GM13976 (cell line): ENCODE measurements at regions not wholly inside any gene's neighbourhood (a gene's known extent, or its start where the extent isn't known, plus 50 kb on each side); places are given as distances from the start of the nearest gene placed in this dataset.

ENCODE experiments used
- DNase-seq: peaks from one replicate; pipeline ENCODE4 v3.0.0; 2012; ENCODE audit warnings: low spot score
- CTCF ChIP-seq: IDR thresholded peaks from 2 replicates; pipeline ENCODE4 v1.5.1; 2012; ENCODE audit warnings: borderline replicate concordance, mild to moderate bottlenecking; ENCODE audit not compliant: insufficient read depth; ENCODE audit errors: extremely low read depth, missing control alignments, control extremely low read depth
- in situ Hi-C: fragments of 300-500 bp; cut with MboI; formaldehyde crosslinking; loops from one replicate; pipeline ENCODE4 v1.12.0; 2022; ENCODE audit warnings: low sequenced_read_pairs, mixed read lengths, inconsistent platforms; ENCODE audit not compliant: unreplicated experiment

- in situ Hi-C loops = no loop called here
- no peak for TF ChIP-seq CTCF
- DNase-seq = no peak
These were observed 340.4 kb upstream of the OPRM1 start for GRCh38 chr6:153698637-153699036.

- in situ Hi-C loops = no loop called here
These were observed 341.0 kb upstream of the OPRM1 start for GRCh38 chr6:153698001-153698400.

GRCh38 chr6:153677522-153677921 is 361.5 kb upstream of the OPRM1 start:
- DNase-seq = no peak
- in situ Hi-C loops = no loop called here
- no peak for TF ChIP-seq CTCF

More at GRCh38 chr6:153698001-153698400, 341.0 kb upstream of the OPRM1 start:
- no peak for DNase-seq
- no peak for TF ChIP-seq CTCF

GRCh38 chr6:153673750-153674149 is 365.3 kb upstream of the OPRM1 start:
- in situ Hi-C loops = no loop called here
- no peak for DNase-seq
- no peak for TF ChIP-seq CTCF

GRCh38 chr6:153673225-153673624 is 365.8 kb upstream of the OPRM1 start:
- in situ Hi-C loops = no loop called here
- no peak for DNase-seq
- TF ChIP-seq CTCF = no peak

GRCh38 chr6:153670403-153671026 is 368.5 kb upstream of the OPRM1 start:
- in situ Hi-C loops = no loop called here
- TF ChIP-seq CTCF = no peak
- DNase-seq = no peak
